ENCODE measurements at regions not wholly inside any gene's neighbourhood (a gene's known extent, or its start where the extent isn't known, plus 50 kb on each side); places are given as distances from the start of the nearest gene placed in this dataset.

GRCh38 chr5:103336941-103337340 lies 78.4 kb downstream of the MACIR start:
- TF ChIP-seq CTCF (IDR thresholded peaks at IDR 0.05) (no peak), POLR2AphosphoS5 (IDR thresholded peaks at IDR 0.05) (no peak), EP300 (IDR thresholded peaks at IDR 0.05) (no peak), POLR2A (IDR thresholded peaks at IDR 0.05) (no peak)

Measured in gastroesophageal sphincter (tissue), 3 donors.